ENCODE measurements at regions not wholly inside any gene's neighbourhood (a gene's known extent, or its start where the extent isn't known, plus 50 kb on each side); places are given as distances from the start of the nearest gene placed in this dataset.
"Not testable (repeated sequence)": the region's sequence is repeated elsewhere in the genome, so short reads cannot be mapped to it uniquely, and the experiment has no call there.

- TF ChIP-seq POLR2A (IDR thresholded peaks at IDR 0.05) (no peak), POLR2AphosphoS5 (IDR thresholded peaks at IDR 0.05) (no peak), CTCF (IDR thresholded peaks at IDR 0.05) (no peak), EP300 (IDR thresholded peaks at IDR 0.05) (no peak)
- WGBS, 2 donors (ENCODE audit: low coverage in 1 of 2), result 58 to 72% methylated on average over 2 of the region's 2 CpGs
- no peaks in the 10 kb centered on the region for H3K36me3 ChIP-seq
- no peak for ATAC-seq
- no peaks in the 10 kb centered on the region for H3K4me1 ChIP-seq
- no peak overlapping the region for H3K27ac ChIP-seq
- peaks cover 0 to 5% (median 0%) of the 10 kb centered on the region in 3 donors for H3K9me3 ChIP-seq
- no peak overlapping the region for H3K4me3 ChIP-seq
- H3K27me3 ChIP-seq, result no peaks in the 10 kb centered on the region
Observed at GRCh38 chr3:87706176-87706575, 352.6 kb downstream of the CGGBP1 start.

GRCh38 chr3:87702600-87702999 lies 356.2 kb downstream of the CGGBP1 start:
- Histone ChIP-seq H3K27me3 (no peaks in the 10 kb centered on the region), H3K36me3 (no peaks in the 10 kb centered on the region), H3K4me3 (no peak overlapping the region), H3K27ac (no peak overlapping the region), H3K9me3 (peaks cover 0 to 5% (median 0%) of the 10 kb centered on the region in 3 donors), H3K4me1 (no peaks in the 10 kb centered on the region)
- ATAC-seq, result no peak
- TF ChIP-seq POLR2A (IDR thresholded peaks at IDR 0.05) (no peak), POLR2AphosphoS5 (IDR thresholded peaks at IDR 0.05) (no peak), EP300 (IDR thresholded peaks at IDR 0.05) (no peak), CTCF (IDR thresholded peaks at IDR 0.05) (no peak)
- 73 to 74% methylated on average over 4 of the region's 4 CpGs for WGBS, 2 donors (ENCODE audit: low coverage in 1 of 2)

- H3K4me3 ChIP-seq, result no peak overlapping the region
- no peak overlapping the region for H3K27ac ChIP-seq
- no peak for TF ChIP-seq POLR2AphosphoS5 (IDR thresholded peaks at IDR 0.05)
- no peak for TF ChIP-seq EP300 (IDR thresholded peaks at IDR 0.05)
- no peak for TF ChIP-seq POLR2A (IDR thresholded peaks at IDR 0.05)
- no peak for TF ChIP-seq CTCF (IDR thresholded peaks at IDR 0.05)
- 68 to 84% methylated on average over 6 of the region's 6 CpGs for WGBS, 2 donors (ENCODE audit: low coverage in 1 of 2)
- H3K9me3 ChIP-seq, result no peaks in the 10 kb centered on the region
- ATAC-seq, result no peak
- no peaks in the 10 kb centered on the region for H3K4me1 ChIP-seq
- no peaks in the 10 kb centered on the region for H3K27me3 ChIP-seq
- no peaks in the 10 kb centered on the region for H3K36me3 ChIP-seq
Observed at GRCh38 chr3:87696124-87697013, 362.4 kb downstream of the CGGBP1 start.

- Histone ChIP-seq H3K4me3 (no peak overlapping the region), H3K4me1 (no peaks in the 10 kb centered on the region), H3K9me3 (no peaks in the 10 kb centered on the region), H3K27ac (no peak overlapping the region), H3K36me3 (no peaks in the 10 kb centered on the region), H3K27me3 (no peaks in the 10 kb centered on the region)
- WGBS, 2 donors (ENCODE audit: low coverage in 1 of 2), result 40 to 59% methylated on average over 2 of the region's 2 CpGs
- TF ChIP-seq EP300 (IDR thresholded peaks at IDR 0.05), result no peak
- TF ChIP-seq POLR2AphosphoS5 (IDR thresholded peaks at IDR 0.05), result no peak
- TF ChIP-seq POLR2A (IDR thresholded peaks at IDR 0.05), result no peak
- TF ChIP-seq CTCF (IDR thresholded peaks at IDR 0.05), result no peak
- ATAC-seq, result no peak
Observed at GRCh38 chr3:87694678-87695077, 364.1 kb downstream of the CGGBP1 start.

GRCh38 chr3:87691109-87691508 lies 367.7 kb downstream of the CGGBP1 start:
- Histone ChIP-seq H3K9me3 (no peaks in the 10 kb centered on the region), H3K4me3 (no peak overlapping the region), H3K4me1 (no peaks in the 10 kb centered on the region), H3K27ac (no peak overlapping the region), H3K27me3 (no peaks in the 10 kb centered on the region), H3K36me3 (no peaks in the 10 kb centered on the region)
- TF ChIP-seq POLR2AphosphoS5 (IDR thresholded peaks at IDR 0.05) (no peak), CTCF (IDR thresholded peaks at IDR 0.05) (no peak), EP300 (IDR thresholded peaks at IDR 0.05) (no peak), POLR2A (IDR thresholded peaks at IDR 0.05) (no peak)
- no peak for ATAC-seq
- 65 to 91% methylated on average over 2 of the region's 5 CpGs for WGBS, 2 donors (ENCODE audit: low coverage in 1 of 2)

- H3K4me1 ChIP-seq, H3K27me3 ChIP-seq: not testable (repeated sequence)
- WGBS, 2 donors (ENCODE audit: low coverage in 1 of 2), result no CpG with 5 or more reads among the region's 27 CpGs
Observed at GRCh38 chr3:87678984-87679660, 379.7 kb downstream of the CGGBP1 start.

More at GRCh38 chr3:87678984-87679660, 379.7 kb downstream of the CGGBP1 start:
- not testable (repeated sequence) for ATAC-seq, H3K4me3 ChIP-seq, H3K36me3 ChIP-seq, H3K27ac ChIP-seq, H3K9me3 ChIP-seq

Data from gastroesophageal sphincter (tissue), 4 donors.